ENCODE measurements at regions not wholly inside any gene's neighbourhood (a gene's known extent, or its start where the extent isn't known, plus 50 kb on each side); places are given as distances from the start of the nearest gene placed in this dataset.

DNA sequence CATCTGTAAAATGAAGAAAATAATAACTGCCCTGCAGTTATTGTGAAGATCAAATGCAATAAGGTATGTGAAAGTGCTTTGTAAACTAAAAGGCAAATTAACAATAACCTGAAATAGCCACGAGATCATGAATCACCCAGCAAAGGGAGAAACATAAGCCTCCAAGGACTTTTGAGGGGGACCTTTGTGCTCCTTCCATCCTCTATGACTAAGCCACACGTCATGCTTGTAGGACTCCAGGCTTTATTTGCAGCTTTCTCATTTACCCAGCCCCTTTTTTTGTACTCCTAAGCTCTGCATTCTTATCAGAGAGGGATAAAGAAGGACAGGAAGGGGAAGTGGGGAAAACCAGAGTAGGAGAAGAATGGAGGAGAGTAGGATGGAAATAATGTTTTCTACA lies 115.1 kb downstream of the PROX1 start:
- TF ChIP-seq POLR2A (IDR thresholded peaks at IDR 0.05; ENCODE audit: low read depth, low read length) (no peak), TAF1 (IDR thresholded peaks at IDR 0.05; ENCODE audit: low read depth, low read length) (no peak), POLR2AphosphoS5 (IDR thresholded peaks at IDR 0.05; ENCODE audit: low read depth, low read length) (no peak), SPI1 (IDR thresholded peaks at IDR 0.05; ENCODE audit: low read depth, low read length) (no peak)

All from GM12891 (cell line).